HG02938 (cell line): ENCODE measurements at regions not wholly inside any gene's neighbourhood (a gene's known extent, or its start where the extent isn't known, plus 50 kb on each side); places are given as distances from the start of the nearest gene placed in this dataset.

Experiments used
- ATAC-seq: cut with Tn5 transposase; IDR thresholded peaks from one replicate; pipeline ENCODE4 v1.9.1; 2021; ENCODE audit warnings: mild to moderate bottlenecking, moderate library complexity; ENCODE audit not compliant: unreplicated experiment

DNA sequence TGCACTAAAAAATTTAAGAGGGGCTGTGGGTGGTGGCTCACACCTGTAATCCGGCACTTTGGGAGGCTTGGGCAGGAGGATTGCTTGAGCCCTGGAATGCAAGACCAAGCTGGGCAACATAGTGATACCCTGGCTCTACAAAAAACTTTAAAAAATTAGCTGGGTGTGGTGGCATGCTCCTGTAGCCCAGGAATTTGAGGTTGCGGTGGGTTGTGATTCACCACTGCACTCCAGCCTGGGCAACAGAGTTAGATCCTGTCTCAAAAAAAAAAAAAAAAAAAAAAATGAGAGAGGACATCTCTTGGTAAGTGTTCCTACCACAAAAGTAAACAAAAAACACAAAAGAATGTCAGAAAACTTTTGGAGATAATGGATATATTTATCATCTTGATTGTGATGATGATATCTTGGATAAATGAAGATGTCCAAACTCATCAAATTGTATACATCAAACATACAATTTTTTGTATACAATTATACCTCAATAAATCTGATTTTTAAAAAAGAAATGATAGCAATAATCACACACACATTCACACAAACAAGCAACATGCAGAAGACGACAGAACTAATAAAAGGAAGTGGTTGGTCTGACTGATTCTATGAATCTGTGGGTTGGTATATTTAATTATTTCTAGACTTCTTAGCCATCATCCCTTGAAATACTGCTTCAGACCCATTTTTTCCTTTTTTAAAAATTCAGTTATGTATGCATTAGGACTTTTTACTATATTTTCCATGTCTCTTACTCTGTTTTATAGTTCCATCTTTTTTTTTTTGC is 465.9 kb downstream of the PLA2G4A start:
- ATAC-seq = no peak

DNA sequence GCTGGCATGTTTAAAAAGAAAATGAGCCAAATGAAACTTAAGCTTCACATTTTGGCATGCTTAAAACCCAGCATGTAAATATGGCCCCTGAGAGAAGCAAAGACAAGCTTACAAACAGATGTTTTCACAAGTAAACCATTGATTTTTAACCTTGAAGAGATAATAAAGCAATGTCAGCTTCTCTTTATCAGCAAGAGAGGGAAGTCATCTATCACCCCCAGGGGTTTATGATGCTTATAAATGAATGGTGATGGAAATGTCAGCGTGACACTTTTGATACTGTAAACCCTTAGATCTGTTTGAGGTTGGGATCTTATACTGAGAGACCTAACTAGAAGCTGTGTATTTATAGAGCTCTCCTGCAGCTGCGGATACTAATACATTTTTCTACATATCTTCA is 471.3 kb downstream of the PLA2G4A start:
- ATAC-seq = no peak

DNA sequence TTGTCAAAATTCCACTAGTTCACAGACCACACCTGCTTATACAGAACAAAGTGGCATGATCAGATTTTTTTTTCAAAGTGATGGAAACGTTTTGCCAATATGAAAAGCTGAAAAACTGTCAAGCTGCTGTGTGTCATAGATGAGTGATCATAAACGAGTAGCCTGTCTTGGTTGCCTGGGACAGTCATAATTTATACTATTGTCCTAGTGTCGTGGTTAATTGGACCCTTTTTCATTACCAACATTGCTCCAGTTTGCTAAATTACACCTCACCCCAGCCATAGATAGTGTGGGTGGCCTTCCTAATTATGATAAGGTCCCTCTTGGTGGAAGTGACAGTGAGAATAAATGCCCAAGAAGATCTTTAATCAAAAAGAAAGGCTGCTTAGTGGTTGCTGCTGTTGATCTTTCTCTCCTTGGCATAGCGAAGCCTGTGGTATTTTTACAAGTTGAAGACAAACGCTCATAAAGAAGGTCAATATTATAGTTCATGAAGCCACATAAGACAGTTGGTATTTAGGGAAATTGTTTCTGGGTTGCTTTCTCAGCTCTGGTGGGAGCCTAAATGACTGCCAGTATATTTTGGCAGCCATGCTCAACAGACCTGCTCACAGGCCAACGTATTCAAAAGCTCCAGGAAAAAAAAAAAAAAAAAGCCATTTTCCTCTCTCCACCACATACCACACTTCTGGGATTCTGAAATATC is 478.1 kb downstream of the PLA2G4A start:
- ATAC-seq = no peak

DNA sequence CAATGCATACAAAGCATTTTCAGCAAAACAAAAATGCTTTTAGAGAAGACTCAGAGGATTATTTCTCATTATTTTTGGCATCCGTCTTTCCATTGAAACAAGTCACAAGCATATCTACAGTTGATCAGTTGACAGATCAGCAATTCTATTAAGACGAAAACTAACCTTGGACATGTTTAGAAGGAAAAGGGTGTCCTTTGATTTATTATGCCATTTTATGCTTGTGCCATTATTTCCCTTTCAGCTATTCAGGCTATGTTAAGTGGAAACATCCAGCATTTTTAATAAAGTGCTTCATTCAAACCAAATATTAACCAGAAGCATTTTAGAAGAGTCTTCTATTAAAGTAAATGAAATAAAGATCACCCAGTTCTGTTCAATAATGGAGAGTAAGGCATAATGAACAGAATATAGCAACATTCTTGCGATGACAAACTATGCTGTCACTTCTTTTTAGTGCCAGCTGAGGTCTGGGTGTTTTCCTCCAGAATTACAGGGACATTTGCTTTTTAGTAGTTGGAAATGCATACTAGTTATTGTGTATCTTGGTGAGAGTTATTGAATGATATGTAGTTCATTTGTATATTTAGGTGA is 481.4 kb downstream of the PLA2G4A start:
- no peak for ATAC-seq

DNA sequence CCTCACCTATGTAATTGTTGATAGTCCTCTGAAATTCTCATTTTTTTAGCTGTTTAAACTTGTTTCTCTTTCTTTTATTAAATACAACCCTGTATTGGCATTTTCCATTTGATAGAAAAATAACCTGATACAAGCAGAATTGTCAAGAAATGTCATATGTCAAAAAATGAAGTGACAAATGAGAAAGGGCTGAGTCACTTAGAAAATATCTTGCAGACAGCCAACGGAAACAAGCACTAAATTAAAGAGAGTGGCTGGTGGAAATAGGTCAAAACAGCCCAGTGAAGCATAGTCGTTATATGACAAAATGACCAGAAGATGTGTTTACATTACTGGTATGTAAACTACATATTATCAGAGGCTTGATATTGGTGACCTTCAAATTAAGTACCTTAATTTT is 484.4 kb downstream of the PLA2G4A start:
- no peak for ATAC-seq

GRCh38 chr1:187326557-187326956 is 497.8 kb downstream of the PLA2G4A start:
- no peak for ATAC-seq

DNA sequence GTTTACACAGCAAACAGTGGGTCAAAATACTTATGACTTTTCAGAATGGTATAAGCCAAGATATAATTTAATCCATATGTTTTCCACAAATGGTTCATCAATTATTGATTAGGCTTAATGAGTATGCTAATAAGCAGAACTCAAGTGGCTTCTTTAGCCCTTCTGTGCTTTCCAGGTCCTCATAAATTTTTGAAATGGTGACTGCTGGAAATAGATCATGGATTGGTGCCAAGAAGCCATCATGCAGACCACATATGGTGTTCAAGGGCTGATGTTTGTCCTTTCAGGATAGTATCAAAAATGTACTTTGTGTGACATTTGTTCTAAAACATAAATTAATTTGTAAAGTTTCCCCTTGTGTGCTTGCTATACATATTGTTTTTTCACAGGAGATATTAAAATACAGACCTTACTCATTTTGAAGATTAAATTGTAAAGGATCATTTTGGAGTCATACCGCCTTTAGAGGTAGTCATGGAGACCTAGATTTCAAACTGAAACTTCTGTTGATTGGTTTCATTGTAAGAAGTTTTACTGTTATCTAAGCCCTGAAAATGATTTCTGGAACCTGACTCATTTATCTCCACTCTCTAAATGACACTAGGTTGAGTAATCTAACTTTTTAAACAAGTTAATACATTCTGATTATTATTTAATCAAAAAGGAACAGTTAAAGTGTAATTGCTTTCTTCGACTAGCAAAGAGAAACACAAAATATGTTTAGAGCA is 507.9 kb downstream of the PLA2G4A start:
- ATAC-seq = no peak

- ATAC-seq = no peak
These were observed 510.1 kb downstream of the PLA2G4A start for GRCh38 chr1:187338762-187339412.

DNA sequence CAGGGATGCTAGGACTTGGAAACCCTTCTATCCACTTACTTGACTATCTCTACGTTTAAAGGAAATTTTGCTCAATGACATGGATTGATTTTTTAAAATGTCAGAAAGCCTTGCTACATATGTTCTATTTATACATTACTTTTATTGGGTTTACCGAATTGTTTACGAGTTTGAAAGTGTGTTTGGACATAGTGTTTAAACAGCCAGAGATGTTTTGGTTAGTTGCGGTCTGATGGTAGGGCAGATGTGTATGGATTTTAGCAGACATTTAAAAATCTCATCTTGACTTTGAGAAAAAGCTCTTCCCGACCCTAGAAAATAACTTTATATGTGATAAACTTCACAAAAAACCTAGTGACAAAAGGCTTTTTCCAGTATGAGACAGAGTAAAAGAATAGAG is 513.7 kb downstream of the PLA2G4A start:
- no peak for ATAC-seq

DNA sequence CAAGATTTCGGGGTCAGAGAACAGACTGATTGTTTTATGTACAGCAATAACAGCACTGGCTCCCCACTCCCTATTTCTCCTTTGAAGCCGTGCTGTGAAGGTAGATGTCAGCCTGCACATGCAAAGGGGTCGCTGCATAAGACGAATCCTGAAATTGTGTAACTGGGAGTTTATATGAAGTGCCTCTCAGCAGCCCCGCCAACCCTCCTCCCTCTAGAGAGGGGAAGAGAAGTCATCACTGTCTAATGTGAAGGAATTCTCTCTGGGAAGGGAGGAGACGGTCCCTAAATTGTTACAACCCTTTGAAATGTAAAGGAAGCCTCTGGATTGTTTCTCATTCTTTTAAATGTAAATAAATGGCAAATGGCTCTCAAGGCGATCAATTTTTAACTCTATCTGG is 545.3 kb downstream of the PLA2G4A start:
- ATAC-seq = no peak

- ATAC-seq = no peak
These were observed 546.0 kb downstream of the PLA2G4A start for GRCh38 chr1:187374742-187375141.

DNA sequence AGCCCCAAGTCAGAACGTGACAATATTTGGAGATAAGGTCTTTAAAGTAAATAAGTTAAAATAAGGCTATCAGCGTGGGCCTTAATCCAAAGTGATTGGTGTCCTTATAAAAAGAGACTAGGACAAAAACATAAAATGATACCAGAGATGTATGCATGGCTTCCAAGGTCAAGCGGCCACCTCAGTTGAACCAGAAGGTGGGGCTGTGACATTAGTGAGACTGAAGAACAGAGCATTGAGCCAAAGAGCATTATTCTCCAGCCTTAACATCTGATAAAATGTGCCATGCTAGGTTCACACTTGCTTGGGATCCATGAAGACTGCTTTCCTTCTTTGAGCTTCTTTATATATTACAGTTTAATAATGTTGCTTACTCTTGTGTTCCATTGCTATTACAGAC is 554.6 kb downstream of the PLA2G4A start:
- ATAC-seq = no peak

DNA sequence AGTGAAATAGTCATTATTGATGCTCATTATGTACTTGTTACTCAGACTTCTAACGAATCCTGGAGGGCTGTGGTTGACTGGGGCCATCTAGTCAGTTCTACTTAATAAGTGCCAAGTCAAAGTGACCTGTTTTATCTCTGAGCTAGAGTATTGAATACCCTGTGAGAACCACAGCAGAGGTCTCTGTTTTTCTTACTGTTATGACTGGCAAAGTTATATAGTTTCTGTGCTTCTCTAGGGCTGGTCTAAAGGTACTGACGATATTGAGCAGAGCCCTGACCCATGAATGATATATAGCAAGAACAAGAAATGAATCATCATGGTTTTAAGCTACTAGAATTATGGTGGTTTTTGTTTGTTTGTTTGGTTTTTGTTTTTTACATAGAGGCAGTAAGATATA is 555.8 kb downstream of the PLA2G4A start:
- peak; percentile 62 for ATAC-seq

DNA sequence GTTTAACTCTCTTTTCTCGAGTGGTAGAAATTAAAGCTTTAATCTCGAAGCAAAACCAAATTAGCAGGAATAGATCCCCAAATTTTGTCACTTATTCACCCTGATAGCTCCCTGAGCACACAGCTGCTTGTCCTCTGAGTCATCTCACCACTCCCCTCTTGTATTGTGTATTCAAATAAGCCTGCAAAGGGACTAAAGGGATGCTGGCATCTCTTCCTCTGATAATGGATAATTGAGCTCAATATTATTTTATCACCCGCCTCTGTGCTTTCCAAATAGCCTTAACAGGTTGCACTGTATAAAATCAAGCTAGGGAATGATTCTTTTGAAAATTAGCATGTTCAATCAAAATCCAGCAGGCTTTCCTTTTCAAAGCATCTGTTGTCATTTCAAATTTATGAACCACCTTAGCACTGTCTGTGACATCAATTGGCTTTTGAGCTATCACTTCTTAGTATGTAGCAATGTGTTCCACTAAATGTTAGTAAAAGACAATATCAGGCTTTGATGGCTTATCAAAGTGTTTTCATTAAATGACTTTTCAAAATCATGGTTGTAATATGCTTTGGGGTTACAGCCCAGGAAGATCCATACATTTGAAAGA is 561.6 kb downstream of the PLA2G4A start:
- no peak for ATAC-seq

GRCh38 chr1:187396226-187396625 is 567.5 kb downstream of the PLA2G4A start:
- no peak for ATAC-seq

DNA sequence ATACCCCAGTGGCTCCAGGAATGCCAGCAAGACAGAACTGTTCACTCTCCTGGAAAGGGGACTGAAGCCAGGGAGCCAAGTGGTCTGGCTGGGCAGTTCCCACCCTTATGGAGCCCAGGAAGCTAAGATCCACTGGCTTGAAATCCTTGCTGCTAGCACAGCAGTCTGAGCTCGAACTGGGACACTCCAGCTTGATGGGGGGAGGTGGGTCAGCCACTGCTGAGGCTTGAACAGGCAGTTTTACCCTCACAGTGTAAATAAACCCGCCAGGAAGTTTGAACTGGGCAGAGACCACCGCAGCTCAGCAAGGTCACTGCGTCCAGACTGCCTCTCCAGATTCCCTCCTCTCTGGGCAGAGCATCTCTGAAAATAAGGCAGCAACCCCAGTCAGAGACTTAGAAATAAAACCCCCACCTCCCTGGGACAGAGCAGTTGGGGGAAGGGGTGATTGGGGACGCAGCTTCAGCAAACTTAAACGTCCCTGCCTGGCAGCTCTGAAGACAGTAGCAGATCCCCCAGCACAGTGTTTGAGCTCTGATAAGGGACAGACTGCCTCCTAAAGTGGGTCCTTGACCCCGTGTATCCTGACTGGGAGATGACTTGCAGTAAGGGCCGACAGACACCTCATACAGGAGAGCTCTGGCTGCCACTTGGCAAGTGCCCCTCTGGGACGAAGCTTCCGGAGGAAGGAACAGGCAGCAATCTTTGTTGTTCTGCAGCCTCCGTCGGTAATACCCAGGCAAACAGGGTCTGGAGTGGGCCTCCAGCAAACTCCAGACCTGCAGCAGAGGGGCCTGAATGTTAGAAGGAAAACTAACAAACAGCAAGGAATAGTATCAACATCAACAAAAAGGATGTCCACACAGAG is 568.4 kb downstream of the PLA2G4A start:
- no peak for ATAC-seq

DNA sequence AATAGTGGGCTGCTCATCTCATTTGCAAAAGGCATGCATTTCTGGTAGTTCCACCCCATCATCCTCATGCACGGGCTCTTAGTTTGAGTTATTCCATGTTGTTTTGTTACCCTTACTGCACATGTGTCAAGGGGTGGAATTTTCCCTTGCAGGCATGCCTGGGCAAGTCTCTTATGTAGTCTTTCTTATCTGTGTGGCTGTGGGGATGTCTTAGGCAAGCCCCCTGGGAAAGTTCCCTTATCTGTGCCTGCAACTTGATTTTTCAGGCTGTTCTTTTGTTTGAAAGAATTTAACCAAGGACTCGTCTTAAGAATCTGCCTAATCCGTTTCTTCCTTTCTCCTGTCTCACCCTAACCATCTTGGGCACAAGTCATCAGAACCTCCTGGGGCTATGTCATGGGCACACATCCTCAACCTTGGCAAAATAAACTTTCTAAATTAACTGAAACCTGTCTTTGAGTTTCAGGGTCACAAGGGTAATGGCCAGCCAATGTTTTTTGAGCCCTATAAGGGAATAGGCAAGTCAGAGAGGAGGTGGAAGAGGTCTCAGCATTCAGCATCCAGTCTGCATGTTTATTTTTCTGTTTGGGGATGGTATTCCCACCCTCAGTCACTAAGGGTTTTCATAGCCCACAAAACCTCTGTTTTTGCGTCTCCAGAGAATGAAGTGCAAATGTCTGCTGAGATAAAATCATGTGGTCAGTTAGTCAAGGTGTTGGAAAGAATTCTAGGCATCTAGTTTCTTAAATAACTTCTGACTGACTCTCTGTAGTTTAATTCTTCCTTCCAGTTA is 579.7 kb downstream of the PLA2G4A start:
- no peak for ATAC-seq

DNA sequence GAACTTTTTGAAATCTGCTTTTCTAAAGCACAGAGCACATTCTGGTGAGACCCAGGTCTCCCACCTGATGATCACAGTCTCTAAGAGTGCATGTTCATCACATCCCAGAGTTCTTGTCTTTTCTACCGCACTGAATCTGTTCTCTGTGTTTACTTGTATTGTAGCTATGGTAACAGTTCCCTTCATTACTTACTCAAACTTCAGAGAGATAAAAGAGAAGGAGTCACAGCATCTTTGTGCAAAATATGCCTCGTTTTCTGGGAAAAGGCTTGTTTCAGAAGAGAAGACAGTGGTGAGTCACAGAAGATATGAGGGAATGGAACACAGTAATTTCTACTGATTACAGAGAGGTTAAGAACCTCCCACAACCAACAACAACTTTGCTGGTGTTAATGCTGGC is 580.6 kb downstream of the PLA2G4A start:
- ATAC-seq = no peak

DNA sequence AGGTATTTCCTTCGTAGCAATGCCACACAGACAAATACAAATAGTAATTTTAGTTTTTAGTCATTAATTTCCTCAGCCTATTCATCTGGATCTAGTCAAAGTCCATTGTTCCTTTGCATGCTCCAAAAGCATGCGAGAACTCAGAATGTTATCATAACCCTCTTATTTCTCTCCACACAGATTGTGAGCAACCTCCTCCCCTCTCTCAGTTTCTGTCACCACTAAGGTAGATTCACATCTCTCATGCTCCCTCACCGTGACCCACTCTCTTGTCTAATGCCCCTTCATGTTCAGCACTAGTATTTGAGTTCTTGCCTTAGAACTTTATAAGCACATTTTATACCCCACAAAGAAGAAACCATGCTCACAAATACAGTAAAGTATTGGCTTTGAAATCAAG is 582.4 kb downstream of the PLA2G4A start:
- ATAC-seq = no peak
